Midbrain (tissue), 1 donor: ENCODE measurements at regions not wholly inside any gene's neighbourhood (a gene's known extent, or its start where the extent isn't known, plus 50 kb on each side); places are given as distances from the start of the nearest gene placed in this dataset.
"Not testable (repeated sequence)": the region's sequence is repeated elsewhere in the genome, so short reads cannot be mapped to it uniquely, and the experiment has no call there.

Experiments
- DNase-seq: peaks from one replicate; lab custom pipeline; 2025; lab: John Stamatoyannopoulos, UW

- no peak for DNase-seq
Observed at GRCh38 chr3:44130249-44130648, 111.4 kb upstream of the TOPAZ1 start.

- DNase-seq, result no peak
Observed at GRCh38 chr3:44132061-44132460, 109.6 kb upstream of the TOPAZ1 start.

GRCh38 chr3:44132593-44132992, 109.1 kb upstream of the TOPAZ1 start:
- no peak for DNase-seq

- no peak for DNase-seq
Observed at GRCh38 chr3:44136421-44136820, 105.3 kb upstream of the TOPAZ1 start.

GRCh38 chr3:44146073-44146472, 95.6 kb upstream of the TOPAZ1 start:
- DNase-seq, result no peak

GRCh38 chr3:44159696-44160300, 81.9 kb upstream of the TOPAZ1 start:
- DNase-seq, result no peak

GRCh38 chr3:44160818-44161217, 80.9 kb upstream of the TOPAZ1 start:
- DNase-seq, result no peak

GRCh38 chr3:44171891-44172290, 69.8 kb upstream of the TOPAZ1 start:
- no peak for DNase-seq

- not testable (repeated sequence) for DNase-seq
Observed at GRCh38 chr3:44172701-44173100, 69.0 kb upstream of the TOPAZ1 start.

GRCh38 chr3:44173263-44173662, 68.4 kb upstream of the TOPAZ1 start:
- DNase-seq, result no peak

- no peak for DNase-seq
Observed at GRCh38 chr3:44175070-44175469, 66.6 kb upstream of the TOPAZ1 start.

GRCh38 chr3:44179246-44179645, 62.4 kb upstream of the TOPAZ1 start:
- no peak for DNase-seq

- peak; percentile 66 for DNase-seq
Observed at GRCh38 chr3:44184319-44184953, 57.2 kb upstream of the TOPAZ1 start.

GRCh38 chr3:44185396-44185915, 56.2 kb upstream of the TOPAZ1 start:
- no peak for DNase-seq

GRCh38 chr3:44186111-44186672, 55.5 kb upstream of the TOPAZ1 start:
- DNase-seq, result no peak

GRCh38 chr3:44186712-44187111, 55.0 kb upstream of the TOPAZ1 start:
- no peak for DNase-seq
